D721Med (cell line): ENCODE measurements at regions not wholly inside any gene's neighbourhood (a gene's known extent, or its start where the extent isn't known, plus 50 kb on each side); places are given as distances from the start of the nearest gene placed in this dataset.

Experiments
- DNase-seq: peaks from one replicate; pipeline ENCODE4 v3.0.0; 2011; ENCODE audit warnings: low spot score; ENCODE audit not compliant: insufficient read length
- FAIRE-seq: peaks from 2 replicates; lab custom pipeline; 2011; peaks lifted over from hg19 to GRCh38; lab: Jason Lieb, UNC
- CTCF ChIP-seq: IDR thresholded peaks from 2 replicates; pipeline ENCODE4 v1.5.1; 2012; ENCODE audit warnings: mild to moderate bottlenecking, control low read depth; ENCODE audit not compliant: insufficient read depth; ENCODE audit errors: missing control alignments

DNA sequence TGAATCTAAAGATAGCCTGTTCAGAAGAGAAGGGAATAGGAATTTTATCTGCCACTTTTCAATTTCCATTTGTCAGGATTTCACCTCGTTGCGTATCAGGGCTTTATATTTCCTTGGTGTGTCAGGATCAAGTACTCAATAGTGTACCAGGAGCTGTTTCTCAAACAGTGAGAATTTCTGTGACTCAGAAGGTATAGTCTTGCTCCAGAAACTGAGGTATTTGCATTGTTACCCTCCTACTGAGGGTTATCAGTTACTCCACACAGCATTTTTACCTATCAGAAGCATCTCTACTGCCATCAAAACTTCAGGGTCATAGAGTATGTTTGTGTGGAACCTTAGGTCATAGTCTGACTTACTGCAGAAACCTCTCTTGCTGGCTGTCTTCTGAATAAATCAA, 271.7 kb upstream of the EDNRB start:
- TF ChIP-seq CTCF, result no peak
- no peak for DNase-seq
- FAIRE-seq, result no peak

DNA sequence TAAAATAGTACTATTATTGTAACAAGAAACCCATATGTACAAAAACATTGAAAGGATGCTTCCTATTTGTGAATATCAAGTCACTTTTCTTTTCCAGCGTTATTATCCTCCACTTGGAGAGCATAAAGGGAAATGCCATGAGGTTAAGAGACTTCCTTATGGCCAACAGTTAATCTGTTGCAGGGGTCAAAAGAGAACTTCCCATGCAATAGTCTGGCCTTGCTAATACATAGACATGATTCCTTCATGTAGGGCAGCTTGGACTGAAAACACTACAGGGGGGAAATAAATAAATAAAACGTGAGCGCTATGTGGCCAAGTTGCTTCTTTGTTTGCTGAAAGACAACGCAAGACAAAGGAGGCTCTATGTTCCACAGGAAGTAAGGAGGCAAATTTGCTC, 269.1 kb upstream of the EDNRB start:
- DNase-seq (no peak), FAIRE-seq (no peak)
- TF ChIP-seq CTCF, result no peak

- no peak for FAIRE-seq
- no peak for TF ChIP-seq CTCF
- DNase-seq, result no peak
Measured at GRCh38 chr13:78185700-78186099, 267.1 kb upstream of the EDNRB start.

DNA sequence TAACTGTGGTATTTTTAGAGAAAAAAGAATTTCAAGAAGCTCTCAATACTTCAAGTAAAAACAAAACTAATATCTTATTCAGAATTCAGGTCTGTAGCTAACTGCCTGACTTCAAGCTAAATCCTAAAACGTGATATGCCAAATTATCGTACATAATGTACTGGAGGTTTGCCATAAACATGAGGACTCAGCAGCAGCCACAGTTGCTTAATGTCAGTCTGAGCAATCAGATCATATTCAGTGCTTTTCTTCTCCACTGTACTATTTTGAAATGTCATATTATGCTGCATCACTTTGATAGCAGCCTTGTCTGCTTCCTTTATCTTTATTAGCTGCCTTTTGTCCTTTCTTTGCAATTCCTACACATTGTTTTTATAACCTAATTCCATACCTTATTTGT, 265.1 kb upstream of the EDNRB start:
- FAIRE-seq, result no peak
- no peak for TF ChIP-seq CTCF

DNA sequence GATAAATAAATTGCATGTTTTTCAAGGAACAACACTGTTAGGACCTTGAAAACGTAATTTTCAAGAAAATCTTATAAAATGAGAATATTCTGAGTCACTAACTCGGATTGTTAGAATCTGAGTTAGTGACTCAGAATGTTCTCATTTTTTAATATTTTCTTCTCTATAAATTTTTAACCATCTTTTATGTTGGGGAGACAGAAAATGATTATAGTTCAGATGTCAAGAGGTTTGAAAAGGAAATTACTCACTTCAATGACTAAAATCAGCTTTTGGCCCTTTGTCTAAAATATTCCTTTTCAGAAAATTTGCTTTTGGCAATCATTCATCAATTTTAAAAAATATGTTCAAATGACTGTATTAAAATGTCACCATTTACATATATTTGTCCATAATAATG, 264.2 kb upstream of the EDNRB start:
- DNase-seq (no peak), FAIRE-seq (no peak)
- no peak for TF ChIP-seq CTCF

More for the DNA sequence above, 265.1 kb upstream of the EDNRB start:
- no peak for DNase-seq

DNA sequence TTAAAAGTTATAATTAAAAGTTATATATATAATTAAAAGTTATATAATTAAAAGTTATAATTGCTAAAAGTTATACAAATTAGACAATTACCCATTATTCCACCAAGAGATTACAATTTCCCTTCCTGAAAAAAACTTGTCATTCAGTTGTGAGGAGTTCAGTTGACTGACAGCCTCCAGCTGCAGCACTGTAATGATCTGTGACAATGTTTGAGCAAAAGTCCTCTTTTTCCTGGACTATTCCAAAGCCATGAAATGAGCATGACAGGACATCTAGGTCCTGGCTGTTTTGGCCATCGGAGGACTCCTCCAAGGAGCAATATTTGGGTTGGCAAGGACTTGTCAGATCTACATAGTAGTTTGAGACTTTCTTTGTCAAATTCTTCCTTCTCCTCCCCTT, 258.7 kb upstream of the EDNRB start:
- FAIRE-seq (no peak), DNase-seq (no peak)
- TF ChIP-seq CTCF, result no peak

DNA sequence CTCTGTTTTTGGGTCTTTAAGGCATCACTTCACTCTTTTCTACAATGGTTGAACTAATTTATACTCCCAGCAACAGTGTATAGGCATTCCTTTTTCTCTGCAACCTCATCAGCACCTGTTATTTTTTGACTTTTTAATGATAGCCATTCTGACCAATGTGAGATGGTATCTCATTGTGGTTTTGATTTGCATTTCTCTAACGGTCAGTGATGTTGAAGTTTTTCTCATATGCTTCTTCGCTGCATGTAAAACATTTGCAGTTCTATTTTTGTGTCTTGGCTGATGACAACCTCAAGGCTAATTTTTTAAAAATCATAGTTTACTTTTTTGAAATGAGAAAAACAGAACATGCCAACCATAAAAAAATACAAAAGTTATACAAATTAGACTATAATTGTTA, 258.2 kb upstream of the EDNRB start:
- no peak for TF ChIP-seq CTCF
- DNase-seq (no peak), FAIRE-seq (no peak)
